Activated CD4-positive, alpha-beta memory T cell treated with anti-CD3 and anti-CD28 coated beads for 36 hours (primary cell): ENCODE measurements at regions not wholly inside any gene's neighbourhood (a gene's known extent, or its start where the extent isn't known, plus 50 kb on each side); places are given as distances from the start of the nearest gene placed in this dataset.

Source experiments
- CTCF ChIA-PET: fragments of 350-600 bp; sonication (Branson Sonifier 250); formaldehyde crosslinking; loops from one replicate; lab custom pipeline; 2021; ENCODE audit warnings: antibody characterized with exemption, inconsistent platforms; lab: Charles Lee
- POLR2A ChIA-PET: fragments of 350-600 bp; sonication (Branson Sonifier 250); formaldehyde crosslinking; loops from one replicate; lab custom pipeline; 2021; ENCODE audit warnings: antibody characterized with exemption; lab: Charles Lee
- DNase-seq: peaks from one replicate; pipeline ENCODE4 v3.0.0-alpha.2; 2020
- H3K27ac Mint-ChIP-seq: one replicate; pipeline ENCODE4 v1.8.0; 2021; ENCODE audit warnings: mixed read lengths
- H3K27me3 Mint-ChIP-seq: one replicate; pipeline ENCODE4 v1.8.0; 2021; ENCODE audit warnings: mixed read lengths
- H3K36me3 Mint-ChIP-seq: one replicate; pipeline ENCODE4 v1.8.0; 2021; ENCODE audit warnings: mixed read lengths
- H3K4me1 Mint-ChIP-seq: one replicate; pipeline ENCODE4 v1.8.0; 2021; ENCODE audit warnings: low read depth, mixed read lengths
- H3K4me3 Mint-ChIP-seq: one replicate; pipeline ENCODE4 v1.8.0; 2021; ENCODE audit warnings: mild to moderate bottlenecking, mixed read lengths
- H3K9me3 Mint-ChIP-seq: one replicate; pipeline ENCODE4 v1.8.0; 2021; ENCODE audit warnings: mixed read lengths
- intact Hi-C: fragments of 100-400 bp; cut with micrococcal nuclease; formaldehyde crosslinking; loops from one replicate; pipeline ENCODE4 v1.15.1; 2023

DNA sequence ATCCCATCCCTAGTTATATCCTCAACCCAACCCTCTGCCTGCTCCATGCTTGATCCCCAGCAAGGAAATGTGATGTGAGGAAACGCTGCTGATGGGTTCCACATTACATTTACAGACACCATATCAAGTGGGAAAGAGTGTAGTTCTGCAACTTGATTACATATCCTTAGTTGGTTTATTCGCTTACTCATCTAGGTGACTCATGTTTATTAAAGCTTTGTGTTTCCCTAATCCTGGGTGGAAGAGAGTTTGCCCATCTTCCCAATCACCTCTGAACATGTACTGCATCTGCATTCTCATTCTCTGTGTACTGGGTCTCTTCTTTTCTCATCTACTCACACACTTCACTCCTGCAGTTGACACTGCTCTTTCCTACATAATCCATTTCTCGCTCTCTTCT is 91.7 kb upstream of the PDZRN3 start:
- H3K4me3 Mint-ChIP-seq = no peak overlapping the region
- CTCF ChIA-PET = no interaction called here

DNA sequence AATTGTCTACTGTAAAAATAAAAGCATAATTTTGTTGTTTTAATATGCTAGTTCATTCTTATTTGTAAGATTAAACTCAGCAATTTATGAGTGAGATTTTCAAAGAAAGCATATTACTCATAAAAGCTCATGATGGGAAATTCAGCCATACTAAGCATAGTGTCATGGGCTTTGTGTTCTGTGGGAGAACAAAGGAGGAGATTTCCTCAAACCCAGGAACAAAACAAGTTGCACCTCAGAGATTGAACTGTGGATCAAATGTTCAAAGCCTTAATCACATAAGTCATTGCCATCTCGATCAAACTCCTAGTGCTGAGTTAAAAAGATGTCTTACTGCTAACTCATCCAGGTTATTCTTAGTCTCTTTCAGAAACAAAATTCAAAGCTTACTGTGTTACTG is 85.6 kb upstream of the PDZRN3 start:
- Mint-ChIP-seq H3K4me1 (no peaks in the 10 kb centered on the region), H3K36me3 (no peaks in the 10 kb centered on the region), H3K27ac (no peak overlapping the region), H3K9me3 (no peaks in the 10 kb centered on the region), H3K27me3 (no peaks in the 10 kb centered on the region), H3K4me3 (no peak overlapping the region)
- intact Hi-C loops = no loop called here
- ChIA-PET CTCF (no interaction called here), POLR2A (no interaction called here)
- DNase-seq = no peak

More for the DNA sequence above, 91.7 kb upstream of the PDZRN3 start:
- Mint-ChIP-seq H3K27me3 (no peaks in the 10 kb centered on the region), H3K4me1 (no peaks in the 10 kb centered on the region), H3K36me3 (no peaks in the 10 kb centered on the region), H3K27ac (no peak overlapping the region), H3K9me3 (no peaks in the 10 kb centered on the region)
- POLR2A ChIA-PET = no interaction called here
- no peak for DNase-seq
- intact Hi-C loops = no loop called here

DNA sequence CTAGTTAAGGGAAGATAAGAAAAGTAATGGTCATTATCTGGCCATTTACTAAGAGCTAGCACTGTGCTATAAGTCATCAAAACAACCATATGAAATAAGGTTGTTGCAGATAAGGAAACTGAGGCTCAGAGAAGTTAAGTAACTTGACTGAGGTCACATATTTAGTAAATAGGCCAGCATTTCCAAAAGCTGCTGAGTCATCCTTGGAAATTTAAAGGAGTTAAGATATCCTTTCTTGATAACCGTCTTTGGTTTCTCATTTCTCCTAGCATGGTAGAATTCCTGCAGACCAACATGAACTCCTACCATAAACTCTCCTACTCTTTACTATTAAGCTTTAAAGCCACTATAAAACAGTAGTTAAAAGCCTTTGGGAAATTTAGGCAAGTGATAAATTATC is 85.0 kb upstream of the PDZRN3 start:
- Mint-ChIP-seq H3K4me3 (no peak overlapping the region), H3K36me3 (no peaks in the 10 kb centered on the region), H3K27me3 (no peaks in the 10 kb centered on the region), H3K4me1 (no peaks in the 10 kb centered on the region), H3K27ac (no peak overlapping the region), H3K9me3 (no peaks in the 10 kb centered on the region)
- POLR2A ChIA-PET = no interaction called here
- intact Hi-C loops = no loop called here
- DNase-seq = no peak
- CTCF ChIA-PET = no interaction called here

DNA sequence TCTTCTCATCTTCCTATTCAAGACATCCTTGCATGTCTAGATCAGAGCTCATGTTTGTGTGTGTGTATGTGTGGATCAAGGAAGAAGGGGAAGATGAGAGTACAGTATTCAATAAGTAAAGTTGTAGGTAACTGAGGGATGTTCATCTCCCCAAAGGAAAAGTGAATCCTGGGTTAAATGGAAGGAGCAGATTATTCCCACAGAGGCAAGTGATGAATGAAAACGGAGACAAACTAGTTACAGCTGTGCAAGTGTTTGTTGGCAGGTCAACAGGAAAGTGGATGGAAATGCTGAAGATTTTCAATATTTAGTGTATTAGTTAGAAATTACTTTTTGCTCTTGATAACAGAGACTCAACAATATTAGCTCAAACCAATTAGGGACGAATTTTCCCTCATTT is 84.2 kb upstream of the PDZRN3 start:
- no peak overlapping the region for H3K27ac Mint-ChIP-seq
- H3K27me3 Mint-ChIP-seq = no peaks in the 10 kb centered on the region
- intact Hi-C loops = no loop called here
- H3K36me3 Mint-ChIP-seq = no peaks in the 10 kb centered on the region
- H3K4me3 Mint-ChIP-seq = no peak overlapping the region
- no peaks in the 10 kb centered on the region for H3K4me1 Mint-ChIP-seq
- CTCF ChIA-PET = no interaction called here
- H3K9me3 Mint-ChIP-seq = no peaks in the 10 kb centered on the region
- POLR2A ChIA-PET = no interaction called here
- no peak for DNase-seq

DNA sequence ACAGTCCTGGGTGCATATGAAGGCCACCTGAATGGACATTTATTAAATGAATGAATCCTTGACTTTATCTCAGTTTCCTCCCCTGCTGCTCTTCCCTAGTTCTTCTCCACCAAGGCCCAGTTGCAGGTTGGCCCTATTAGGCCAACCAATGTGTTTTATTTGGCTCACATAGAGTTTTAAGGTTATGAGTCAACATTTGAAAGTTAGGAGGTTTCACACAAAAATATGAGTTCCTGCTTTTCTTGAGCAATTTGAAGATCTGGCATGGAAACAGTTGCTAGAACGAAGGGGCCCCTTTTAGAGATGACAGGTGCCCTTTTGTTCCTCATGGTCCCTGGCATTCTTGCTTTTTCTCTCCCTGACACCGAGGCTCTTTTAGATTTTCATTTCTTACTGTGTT is 83.0 kb upstream of the PDZRN3 start:
- no peak overlapping the region for H3K27ac Mint-ChIP-seq
- H3K27me3 Mint-ChIP-seq = no peaks in the 10 kb centered on the region
- no peaks in the 10 kb centered on the region for H3K4me1 Mint-ChIP-seq
- POLR2A ChIA-PET = no interaction called here
- H3K4me3 Mint-ChIP-seq = no peak overlapping the region
- DNase-seq = no peak
- CTCF ChIA-PET = no interaction called here
- intact Hi-C loops = no loop called here
- H3K9me3 Mint-ChIP-seq = no peaks in the 10 kb centered on the region
- no peaks in the 10 kb centered on the region for H3K36me3 Mint-ChIP-seq

DNA sequence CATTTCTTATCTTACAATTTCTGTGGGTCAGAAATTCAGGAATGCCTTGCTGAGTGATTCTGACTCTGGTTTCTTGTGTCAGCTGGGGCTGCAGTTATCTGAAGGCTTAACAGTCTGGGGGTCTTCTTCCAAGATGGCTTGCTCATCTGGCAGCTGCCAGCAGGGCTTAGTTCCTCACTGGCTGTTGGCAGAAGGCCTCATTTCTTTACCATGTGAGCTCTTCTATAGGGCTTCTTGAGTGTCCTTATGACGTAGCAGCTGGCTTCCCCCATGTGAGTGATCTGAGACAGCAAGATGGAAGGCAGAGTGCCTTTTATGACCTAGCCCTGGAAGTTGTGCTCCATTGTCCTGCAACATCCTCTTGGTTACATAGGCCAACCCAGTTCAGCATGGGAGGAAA is 82.0 kb upstream of the PDZRN3 start:
- H3K27me3 Mint-ChIP-seq = no peaks in the 10 kb centered on the region
- H3K27ac Mint-ChIP-seq = no peak overlapping the region
- no peaks in the 10 kb centered on the region for H3K9me3 Mint-ChIP-seq
- ChIA-PET POLR2A (no interaction called here), CTCF (no interaction called here)
- DNase-seq = no peak
- no peaks in the 10 kb centered on the region for H3K36me3 Mint-ChIP-seq
- no peak overlapping the region for H3K4me3 Mint-ChIP-seq
- intact Hi-C loops = no loop called here
- no peaks in the 10 kb centered on the region for H3K4me1 Mint-ChIP-seq

DNA sequence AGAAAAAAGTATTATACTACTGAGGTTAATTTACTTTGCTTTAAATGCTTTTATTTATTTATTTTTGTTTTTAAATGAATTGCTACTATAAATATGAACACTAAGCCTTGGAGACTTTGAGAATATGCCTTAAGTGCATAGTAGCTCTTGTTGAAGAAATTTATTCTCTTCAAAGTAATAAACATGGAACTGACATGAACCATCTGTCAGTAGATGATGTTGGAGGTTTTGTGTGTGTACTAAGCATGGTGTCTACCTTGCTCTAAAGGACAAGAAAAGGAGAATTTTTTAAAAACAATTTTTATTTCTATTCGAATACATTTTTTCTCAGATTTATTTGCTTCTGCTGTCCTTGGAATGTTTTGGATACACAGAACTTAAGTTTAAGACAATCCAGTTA is 81.1 kb upstream of the PDZRN3 start:
- intact Hi-C loops = no loop called here
- Mint-ChIP-seq H3K4me3 (no peak overlapping the region), H3K36me3 (no peaks in the 10 kb centered on the region), H3K9me3 (no peaks in the 10 kb centered on the region), H3K4me1 (no peaks in the 10 kb centered on the region), H3K27me3 (no peaks in the 10 kb centered on the region), H3K27ac (no peak overlapping the region)
- POLR2A ChIA-PET = no interaction called here
- DNase-seq = no peak
- CTCF ChIA-PET = no interaction called here

DNA sequence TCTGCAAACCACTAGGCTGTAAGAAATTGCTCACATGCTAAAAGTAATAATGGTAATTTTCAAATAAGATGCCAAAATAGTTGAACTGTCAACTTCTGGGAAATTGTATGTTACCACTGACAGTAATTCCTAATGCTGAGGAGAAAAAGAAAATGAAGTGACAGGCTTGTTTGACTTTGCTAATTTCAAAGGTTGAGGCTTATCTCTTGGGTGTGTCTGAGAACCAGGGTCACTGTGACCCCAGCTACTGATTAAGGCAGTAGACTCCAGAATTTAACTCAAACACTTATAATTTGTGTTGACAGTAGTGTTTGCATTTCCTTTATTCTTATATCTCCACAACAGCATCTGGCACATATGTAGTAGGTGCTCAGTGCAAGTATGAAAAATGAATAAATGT is 74.6 kb upstream of the PDZRN3 start:
- DNase-seq = no peak
- no peaks in the 10 kb centered on the region for H3K9me3 Mint-ChIP-seq
- no peaks in the 10 kb centered on the region for H3K36me3 Mint-ChIP-seq
- intact Hi-C loops = no loop called here
- ChIA-PET CTCF (no interaction called here), POLR2A (no interaction called here)
- no peak overlapping the region for H3K4me3 Mint-ChIP-seq
- no peak overlapping the region for H3K27ac Mint-ChIP-seq
- no peaks in the 10 kb centered on the region for H3K4me1 Mint-ChIP-seq
- H3K27me3 Mint-ChIP-seq = no peaks in the 10 kb centered on the region

DNA sequence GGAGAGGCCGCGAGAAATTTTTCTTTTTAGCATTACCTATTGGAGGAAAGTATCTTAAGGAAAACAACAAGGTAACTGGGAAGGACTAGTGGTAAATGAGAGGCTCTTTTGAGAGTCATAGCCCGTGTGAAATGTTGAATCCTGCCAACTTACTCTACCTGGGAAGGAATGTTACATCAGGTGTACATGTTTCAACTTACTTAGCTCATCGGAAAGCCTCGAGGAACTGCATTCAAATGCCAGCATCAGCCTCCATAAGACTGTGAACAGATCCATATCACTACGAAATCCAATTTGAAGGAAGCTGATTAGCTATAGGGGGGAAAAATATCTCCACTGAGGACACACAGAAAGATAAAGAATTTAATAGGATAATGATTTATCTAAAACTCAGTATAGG is 72.3 kb upstream of the PDZRN3 start:
- H3K4me3 Mint-ChIP-seq = no peak overlapping the region
- POLR2A ChIA-PET = no interaction called here
- no peak overlapping the region for H3K27ac Mint-ChIP-seq
- no peaks in the 10 kb centered on the region for H3K4me1 Mint-ChIP-seq
- H3K36me3 Mint-ChIP-seq = no peaks in the 10 kb centered on the region
- CTCF ChIA-PET = no interaction called here
- no peaks in the 10 kb centered on the region for H3K27me3 Mint-ChIP-seq
- no peak for DNase-seq
- intact Hi-C loops = no loop called here
- no peaks in the 10 kb centered on the region for H3K9me3 Mint-ChIP-seq

DNA sequence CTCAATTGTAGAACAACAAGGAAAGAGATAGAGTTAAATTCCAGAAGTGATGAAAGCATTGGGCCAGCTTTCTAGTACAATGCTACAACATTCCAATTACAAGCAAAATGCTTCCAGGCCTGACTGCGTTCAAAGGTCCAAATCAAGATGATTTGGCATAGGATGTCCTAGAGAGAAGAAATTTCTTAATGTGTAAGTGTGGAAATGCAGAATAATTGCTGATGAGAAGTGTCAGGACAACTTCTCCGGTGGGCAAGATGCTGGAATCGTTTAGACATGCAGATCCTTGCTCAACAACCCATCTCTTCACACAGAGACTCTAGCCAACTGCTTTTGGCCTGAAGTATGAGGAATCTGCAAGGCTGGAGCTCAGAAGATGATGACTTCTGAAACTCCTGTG is 71.1 kb upstream of the PDZRN3 start:
- no peaks in the 10 kb centered on the region for H3K36me3 Mint-ChIP-seq
- CTCF ChIA-PET = no interaction called here
- no peaks in the 10 kb centered on the region for H3K9me3 Mint-ChIP-seq
- no peak for DNase-seq
- POLR2A ChIA-PET = no interaction called here
- H3K4me3 Mint-ChIP-seq = no peak overlapping the region
- no peak overlapping the region for H3K27ac Mint-ChIP-seq
- H3K4me1 Mint-ChIP-seq = no peaks in the 10 kb centered on the region
- intact Hi-C loops = no loop called here
- H3K27me3 Mint-ChIP-seq = no peaks in the 10 kb centered on the region

DNA sequence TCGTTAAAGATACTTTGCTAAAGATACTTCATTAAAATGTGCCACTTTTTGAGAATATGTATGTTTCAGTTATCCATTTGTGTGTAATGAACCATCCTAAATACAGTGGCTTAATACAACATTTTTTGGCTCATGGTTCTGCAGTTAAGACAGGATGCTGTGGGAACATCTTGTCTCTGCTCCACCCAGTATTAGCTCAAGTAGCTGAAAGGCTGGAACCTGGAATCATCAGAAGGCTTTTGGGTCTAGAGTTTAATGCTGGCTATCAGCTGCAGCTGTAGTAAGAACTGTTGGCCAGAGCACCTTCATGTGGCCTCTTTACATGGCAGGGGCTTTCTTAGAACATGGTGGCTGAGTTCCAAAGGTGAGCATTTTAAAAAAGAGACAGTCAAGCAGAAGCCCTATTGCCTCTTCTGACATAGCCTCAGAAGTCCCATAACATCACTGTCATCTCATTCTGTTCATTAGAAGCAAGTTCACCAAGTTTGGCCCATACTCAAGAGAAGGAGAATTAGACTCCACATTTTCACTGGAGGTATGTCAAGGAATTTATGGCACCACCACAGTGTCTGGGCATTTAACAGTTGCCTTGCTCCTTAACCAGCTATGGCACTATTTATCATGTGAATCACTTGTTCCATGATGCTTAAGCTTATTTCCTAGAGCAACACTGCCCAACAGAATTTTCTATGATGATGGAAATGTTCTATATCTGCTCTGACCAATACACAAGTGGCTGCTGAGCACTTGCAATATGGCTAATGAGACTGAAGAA is 70.4 kb upstream of the PDZRN3 start:
- Mint-ChIP-seq H3K27me3 (no peaks in the 10 kb centered on the region), H3K9me3 (no peaks in the 10 kb centered on the region), H3K4me1 (no peaks in the 10 kb centered on the region), H3K4me3 (no peak overlapping the region), H3K36me3 (no peaks in the 10 kb centered on the region), H3K27ac (no peak overlapping the region)
- ChIA-PET POLR2A (no interaction called here), CTCF (no interaction called here)
- intact Hi-C loops = no loop called here
- DNase-seq = no peak

DNA sequence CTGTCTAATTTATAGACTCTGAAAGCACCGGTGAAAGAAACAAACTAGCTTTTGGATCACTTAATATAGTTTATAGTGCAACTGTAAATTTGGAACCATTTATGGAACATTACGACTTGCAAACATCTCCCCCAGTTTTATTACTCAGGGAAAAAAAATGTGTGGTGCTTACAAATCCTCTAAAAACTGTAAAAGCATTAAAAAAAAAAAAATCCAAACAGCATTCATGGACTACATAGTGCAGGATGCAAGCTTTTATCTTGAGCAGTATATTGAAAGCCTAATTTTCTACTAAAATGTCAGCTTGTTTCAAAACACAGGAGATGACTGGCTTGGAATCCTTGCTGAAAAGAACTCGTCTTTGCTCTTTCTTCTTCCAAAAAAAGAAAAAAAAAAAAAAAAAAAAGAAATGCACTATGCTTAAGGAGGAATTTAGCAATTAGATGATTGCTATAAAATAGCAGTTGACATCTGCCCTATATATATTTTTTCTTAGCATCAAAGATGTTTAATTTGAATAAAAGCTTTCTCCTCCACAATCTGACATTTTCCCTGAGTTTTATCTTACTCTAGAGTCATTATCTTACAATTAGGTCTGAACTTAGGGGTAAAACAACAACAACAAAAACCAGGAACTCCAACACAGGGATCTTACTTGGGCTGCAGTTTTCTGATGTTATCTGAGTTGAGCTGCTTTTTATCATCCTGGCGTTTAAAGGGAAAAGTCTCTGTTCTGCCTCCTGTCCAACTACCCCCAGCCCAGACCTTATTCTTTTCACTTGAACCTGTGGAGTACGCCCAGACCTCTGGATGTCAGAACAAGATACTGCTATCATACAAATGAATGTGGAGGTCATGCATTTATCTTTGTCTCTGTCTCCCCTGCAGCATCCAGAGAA is 62.6 kb upstream of the PDZRN3 start:
- intact Hi-C loops = no loop called here
- no peak for DNase-seq
- Mint-ChIP-seq H3K36me3 (no peaks in the 10 kb centered on the region), H3K4me1 (no peaks in the 10 kb centered on the region), H3K27me3 (no peaks in the 10 kb centered on the region), H3K9me3 (no peaks in the 10 kb centered on the region), H3K27ac (no peak overlapping the region), H3K4me3 (no peak overlapping the region)
- POLR2A ChIA-PET = no interaction called here
- CTCF ChIA-PET = no interaction called here

DNA sequence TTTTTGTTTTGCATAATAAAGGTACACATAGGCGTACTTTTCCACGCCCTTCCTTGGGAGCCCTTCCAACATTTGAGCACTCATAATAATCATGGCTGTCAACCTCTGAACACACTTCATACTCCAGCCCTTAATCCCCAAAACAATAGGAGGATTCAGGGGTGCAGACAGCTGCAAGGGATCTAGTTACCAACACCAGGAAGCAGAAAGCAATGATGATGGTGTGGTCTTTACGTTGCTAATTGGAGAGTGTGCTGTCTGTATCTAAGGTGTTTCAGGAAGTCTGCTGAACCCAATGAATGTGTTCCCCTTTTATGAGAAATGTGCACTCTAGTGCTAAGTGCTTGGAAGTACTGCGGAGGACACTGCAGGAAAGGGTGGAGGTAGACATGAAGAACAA is 60.3 kb upstream of the PDZRN3 start:
- no peak overlapping the region for H3K4me3 Mint-ChIP-seq
- no peaks in the 10 kb centered on the region for H3K27me3 Mint-ChIP-seq
- no peak for DNase-seq
- intact Hi-C loops = no loop called here
- H3K9me3 Mint-ChIP-seq = no peaks in the 10 kb centered on the region
- H3K27ac Mint-ChIP-seq = no peak overlapping the region
- CTCF ChIA-PET = no interaction called here
- H3K36me3 Mint-ChIP-seq = no peaks in the 10 kb centered on the region
- POLR2A ChIA-PET = no interaction called here
- H3K4me1 Mint-ChIP-seq = no peaks in the 10 kb centered on the region
